HepG2 (cell line): ENCODE measurements at regions not wholly inside any gene's neighbourhood (a gene's known extent, or its start where the extent isn't known, plus 50 kb on each side); places are given as distances from the start of the nearest gene placed in this dataset.

Source experiments
- ATAC-seq: fragments of 200-7000 bp; cut with Tn5 transposase; 3 replicates; pipeline ENCODE4 v1.9.1; 2020; ENCODE audit warnings: mild to moderate bottlenecking, moderate library complexity
- BruUV-seq: library from RNA; stranded (reverse); fragments of 400-500 nt; replicated peaks from 2 replicates; lab custom pipeline; 2021; lab: Mats Ljungman, UMichigan
- CTCF ChIA-PET: fragments of 300-600 bp; formaldehyde crosslinking; extraction: SDS; loops from one replicate; lab custom pipeline; 2021; ENCODE audit warnings: low total read pairs, inconsistent platforms, low intra/inter-chr PET ratio; lab: Yijun Ruan, JAX
- POLR2A ChIA-PET: fragments of 350-600 bp; sonication (Branson Sonifier 250); formaldehyde crosslinking; loops from one replicate; lab custom pipeline; 2020; ENCODE audit warnings: antibody characterized with exemption, inconsistent platforms; lab: Yijun Ruan, JAX
- DNase-seq: peaks from one replicate; pipeline ENCODE4 v3.0.0-alpha.2; 2015; ENCODE audit warnings: low spot score
- FAIRE-seq: peaks from 3 replicates; lab custom pipeline; 2011; peaks lifted over from hg19 to GRCh38; lab: Jason Lieb, UNC
- H2AFZ ChIP-seq: one replicate; pipeline ENCODE4 v1.6.1; 2011; ENCODE audit warnings: low read length, inconsistent platforms
- H3K27ac ChIP-seq: fragments of 300-600 bp; 3 replicates; pipeline ENCODE4 v1.8.0; 2011; ENCODE audit warnings: mixed run types, mild to moderate bottlenecking, mixed read lengths, low read length, inconsistent platforms; ENCODE audit not compliant: insufficient read depth; ENCODE audit errors: extremely low read length
- H3K27me3 ChIP-seq, 2 experiments: fragments of 200-600 bp in 1 of 2; 2 replicates in 1 of 2; 3 replicates in 1 of 2; pipeline versions ENCODE4 v1.6.0 to v1.8.0; 2011; ENCODE audit warnings: low read length in 2 of 2, mild to moderate bottlenecking in 2 of 2, moderate library complexity in 2 of 2, inconsistent platforms in 1 of 2; ENCODE audit not compliant: insufficient read depth in 2 of 2, control insufficient read depth in 1 of 2
- H3K36me3 ChIP-seq, 2 experiments: fragments of 200-600 bp in 1 of 2; replicated peaks in 1 of 2; 2 replicates in 1 of 2; 3 replicates in 1 of 2; pipeline versions ENCODE4 v1.5.1 to v1.8.0; 2011; ENCODE audit warnings: low read length in 2 of 2, inconsistent platforms in 1 of 2; ENCODE audit not compliant: insufficient read depth in 2 of 2, control insufficient read depth in 1 of 2
- H3K4me1 ChIP-seq: 2 replicates; pipeline ENCODE4 v1.5.1; 2012; ENCODE audit warnings: low read length, inconsistent platforms; ENCODE audit not compliant: insufficient read depth
- H3K4me2 ChIP-seq: 2 replicates; pipeline ENCODE4 v1.6.0; 2011; ENCODE audit warnings: low read depth, low read length, inconsistent platforms
- H3K4me3 ChIP-seq, 3 experiments: fragments of 200-600 bp in 1 of 3; sonication (generic), shearing (Covaris generic) in 1 of 3; replicated peaks in 1 of 3; 2 replicates each; pipeline ENCODE4 v1.5.1; 2011 to 2016; ENCODE audit warnings: low read length in 3 of 3, inconsistent platforms in 2 of 3, low read depth in 2 of 3, mild to moderate bottlenecking in 2 of 3, control low read depth in 1 of 3, mixed read lengths in 1 of 3; ENCODE audit not compliant: insufficient read depth in 1 of 3
- H3K79me2 ChIP-seq: one replicate; pipeline ENCODE4 v1.6.1; 2011; ENCODE audit warnings: low read length, inconsistent platforms; ENCODE audit not compliant: insufficient read depth
- H3K9ac ChIP-seq: 2 replicates; pipeline ENCODE4 v1.6.0; 2011; ENCODE audit warnings: mild to moderate bottlenecking, low read depth, low read length, inconsistent platforms; ENCODE audit not compliant: insufficient read depth
- H3K9me3 ChIP-seq: 2 replicates; pipeline ENCODE4 v1.5.1; 2012; ENCODE audit warnings: mild to moderate bottlenecking, low read length
- H4K20me1 ChIP-seq: 2 replicates; pipeline ENCODE4 v1.6.0; 2011; ENCODE audit warnings: inconsistent platforms, mild to moderate bottlenecking, low read length, moderate library complexity; ENCODE audit not compliant: insufficient read depth
- FOXC1 ChIP-seq: sonication (generic); formaldehyde crosslinking; IDR thresholded peaks from 2 replicates; pipeline ENCODE4 v1.8.0; 2022; ENCODE audit warnings: mild to moderate bottlenecking, missing genetic modification reagents, borderline replicate concordance
- HMGXB4 ChIP-seq, 2 experiments: sonication (generic) in 1 of 2; formaldehyde crosslinking in 1 of 2; IDR thresholded peaks; 2 replicates each; pipeline versions ENCODE4 v1.4.0 to v1.6.1; 2018 to 2020; ENCODE audit warnings: missing genetic modification reagents in 2 of 2, borderline replicate concordance in 1 of 2, low read depth in 1 of 2, mild to moderate bottlenecking in 1 of 2, missing biosample characterization in 1 of 2
- KMT2B ChIP-seq: IDR thresholded peaks from 2 replicates; pipeline ENCODE4 v1.6.1; 2016; ENCODE audit warnings: missing genetic modification reagents, missing compliant biosample characterization
- RFX1 ChIP-seq: fragments of 450-650 bp; IDR thresholded peaks from 2 replicates; pipeline ENCODE4 v1.6.1; 2017
- SPEN ChIP-seq: sonication (generic); formaldehyde crosslinking; IDR thresholded peaks from 2 replicates; pipeline ENCODE4 v1.5.1; 2020; ENCODE audit warnings: low read depth, mild to moderate bottlenecking, missing genetic modification reagents
- TOE1 ChIP-seq: sonication (generic); formaldehyde crosslinking; IDR thresholded peaks from 2 replicates; pipeline ENCODE4 v1.4.0; 2020; ENCODE audit warnings: mild to moderate bottlenecking, missing genetic modification reagents
- ZNF20 ChIP-seq: sonication (generic); formaldehyde crosslinking; IDR thresholded peaks from 2 replicates; pipeline ENCODE4 v1.4.0; 2020; ENCODE audit warnings: mild to moderate bottlenecking, moderate library complexity, missing genetic modification reagents
- ZNF3 ChIP-seq: IDR thresholded peaks from 2 replicates; pipeline ENCODE4 v1.7.0; 2017; ENCODE audit warnings: inconsistent platforms
- ZNF318 ChIP-seq: sonication (generic); formaldehyde crosslinking; IDR thresholded peaks from 2 replicates; pipeline ENCODE4 v1.4.0; 2020; ENCODE audit warnings: mild to moderate bottlenecking, missing genetic modification reagents
- ZNF329 ChIP-seq: sonication (generic); formaldehyde crosslinking; IDR thresholded peaks from 2 replicates; pipeline ENCODE4 v1.9.0; 2021; ENCODE audit warnings: low read depth, mild to moderate bottlenecking, missing genetic modification reagents
- ZNF605 ChIP-seq: sonication (generic); formaldehyde crosslinking; IDR thresholded peaks from 2 replicates; pipeline ENCODE4 v1.8.0; 2022; ENCODE audit warnings: mild to moderate bottlenecking, missing genetic modification reagents
- WGBS: methylation state at CpG from one replicate; pipeline ENCODE4 v1.1.6; 2017; ENCODE audit warnings: low lambda C conversion rate; 5-methylcytosine and 5-hydroxymethylcytosine counted together
- in situ Hi-C: cut with HindIII; loops from 2 replicates; pipeline ENCODE4 v1.10.0; 2017; ENCODE audit warnings: low pct_unique_long_range_greater_than_20kb; ENCODE audit not compliant: extremely low pct_ligation_motif_present
- intact Hi-C: fragments of 100-400 bp; cut with micrococcal nuclease; formaldehyde crosslinking; loops from one replicate; pipeline ENCODE4 v1.10.0; 2022; ENCODE audit not compliant: unreplicated experiment

- POLR2A ChIA-PET = no interaction called here
- CTCF ChIA-PET = no interaction called here
- Histone ChIP-seq H3K27ac (no peak overlapping the region), H2AFZ (no peak overlapping the region), H3K4me2 (no peak overlapping the region), H3K27me3 (no peaks in the 10 kb centered on the region), H3K4me1 (no peaks in the 10 kb centered on the region), H3K79me2 (no peaks in the 10 kb centered on the region), H3K9me3 (peaks cover 39% of the 10 kb centered on the region), H4K20me1 (no peaks in the 10 kb centered on the region), H3K4me3 (no peak overlapping the region), H3K9ac (no peak overlapping the region), H3K36me3 (no peaks in the 10 kb centered on the region)
- DNase-seq (no peak), FAIRE-seq (no peak), ATAC-seq (no peak)
- no TSS peak for BruUV-seq
- in situ Hi-C loops = no loop called here
- TF ChIP-seq ZNF20 (CRISPR knock-in tag) (no peak), RFX1 (no peak), ZNF329 (no peak), ZNF3 (CRISPR knock-in tag) (no peak), FOXC1 (CRISPR knock-in tag) (no peak), KMT2B (no peak), ZNF605 (no peak), SPEN (CRISPR knock-in tag) (no peak)
- WGBS = 3% methylated on average over 1 of the region's 1 CpG
- intact Hi-C loops = no loop called here
Observed at GRCh38 chr14:46136456-46136855, 515.1 kb downstream of the RPL10L start.

GRCh38 chr14:46108228-46108627, 543.4 kb downstream of the RPL10L start:
- H2AFZ ChIP-seq = no peak overlapping the region
- ATAC-seq = no peak
- no peak overlapping the region for H3K4me3 ChIP-seq
- peaks cover 70% of the 10 kb centered on the region for H3K9me3 ChIP-seq
- no peaks in the 10 kb centered on the region for H4K20me1 ChIP-seq
- no peak overlapping the region for H3K27ac ChIP-seq
- no TSS peak for BruUV-seq
- no peak overlapping the region for H3K4me2 ChIP-seq
- WGBS = 0% methylated on average over 2 of the region's 2 CpGs
- no peak for FAIRE-seq
- no peaks in the 10 kb centered on the region for H3K27me3 ChIP-seq
- POLR2A ChIA-PET = no interaction called here
- intact Hi-C loops = no loop called here
- H3K36me3 ChIP-seq = no peaks in the 10 kb centered on the region
- in situ Hi-C loops = no loop called here
- no peak for DNase-seq
- H3K79me2 ChIP-seq = no peaks in the 10 kb centered on the region
- H3K4me1 ChIP-seq = no peaks in the 10 kb centered on the region
- no peak overlapping the region for H3K9ac ChIP-seq
- CTCF ChIA-PET = no interaction called here
- no peak for TF ChIP-seq ZNF318 (CRISPR knock-in tag)
- no peak for TF ChIP-seq TOE1
- TF ChIP-seq HMGXB4 (CRISPR knock-in tag; IDR thresholded peaks at IDR 0.05; ENCODE audit: borderline replicate concordance in 1 of 2, low read depth in 1 of 2) = no peak
